Erythroblast (primary cell): ENCODE measurements at regions not wholly inside any gene's neighbourhood (a gene's known extent, or its start where the extent isn't known, plus 50 kb on each side); places are given as distances from the start of the nearest gene placed in this dataset.
"Not testable (repeated sequence)": the region's sequence is repeated elsewhere in the genome, so short reads cannot be mapped to it uniquely, and the experiment has no call there.

Experiments
- GATA1 ChIP-seq: IDR thresholded peaks from 2 replicates; pipeline ENCODE4 v1.6.1; 2011; ENCODE audit warnings: low read depth, mild to moderate bottlenecking, control low read depth, low read length, moderate library complexity
- POLR2A ChIP-seq: IDR thresholded peaks from 2 replicates; pipeline ENCODE4 v1.6.1; 2011; ENCODE audit warnings: mild to moderate bottlenecking, low read length

GRCh38 chr9:38484076-38484665, 59.9 kb upstream of the IGFBPL1 start:
- not testable (repeated sequence) for TF ChIP-seq POLR2A, GATA1
